ENCODE measurements at regions not wholly inside any gene's neighbourhood (a gene's known extent, or its start where the extent isn't known, plus 50 kb on each side); places are given as distances from the start of the nearest gene placed in this dataset.
A peak's percentile ranks its signal among the peaks of the same experiment; 100 is the strongest.

- no peak overlapping the region for H3K27ac ChIP-seq (ENCODE audit: insufficient read depth, low read length, poor library complexity, severe bottlenecking)
- no peak for ATAC-seq (ENCODE audit: low read depth in 2 of 2)
These were observed 135.2 kb upstream of the AFF2 start for GRCh38 chrX:148365233-148365632.

GRCh38 chrX:148371291-148371690, 129.1 kb upstream of the AFF2 start:
- Mint-ChIP-seq H3K4me3 (no peak overlapping the region), H3K27me3 (no peaks in the 10 kb centered on the region), H3K9me3 (peaks cover 0 to 6% (median 2%) of the 10 kb centered on the region in 7 donors), H3K27ac (no peak overlapping the region), H3K4me1 (no peaks in the 10 kb centered on the region), H3K36me3 (no peaks in the 10 kb centered on the region)
- Histone ChIP-seq H3K9me3 (ENCODE audit: control insufficient read depth in 2 of 2, low read length in 2 of 2) (no peaks in the 10 kb centered on the region), H3K4me1 (ENCODE audit: control insufficient read depth, insufficient read depth, low read length, poor library complexity, severe bottlenecking) (no peaks in the 10 kb centered on the region), H3K4me3 (ENCODE audit: low read depth, low read length) (no peak overlapping the region), H3K27ac (ENCODE audit: insufficient read depth, low read length, poor library complexity, severe bottlenecking) (no peak overlapping the region), H3K36me3 (ENCODE audit: control insufficient read depth, insufficient read depth, low read length) (no peaks in the 10 kb centered on the region), H3K27me3 (ENCODE audit: control insufficient read depth, insufficient read depth, low read length) (no peaks in the 10 kb centered on the region)
- DNase-seq (no peak), ATAC-seq (ENCODE audit: low read depth in 2 of 2) (no peak)

More at GRCh38 chrX:148365233-148365632, 135.2 kb upstream of the AFF2 start:
- H3K4me3 ChIP-seq (ENCODE audit: low read depth, low read length) = no peak overlapping the region
- Mint-ChIP-seq H3K27ac (no peak overlapping the region), H3K27me3 (no peaks in the 10 kb centered on the region), H3K4me1 (no peaks in the 10 kb centered on the region), H3K36me3 (no peaks in the 10 kb centered on the region), H3K4me3 (no peak overlapping the region), H3K9me3 (no peaks in the 10 kb centered on the region)
- H3K36me3 ChIP-seq (ENCODE audit: control insufficient read depth, insufficient read depth, low read length) = no peaks in the 10 kb centered on the region
- DNase-seq = no peak
- no peaks in the 10 kb centered on the region for H3K4me1 ChIP-seq (ENCODE audit: control insufficient read depth, insufficient read depth, low read length, poor library complexity, severe bottlenecking)
- no peaks in the 10 kb centered on the region for H3K9me3 ChIP-seq (ENCODE audit: control insufficient read depth in 2 of 2, low read length in 2 of 2)
- H3K27me3 ChIP-seq (ENCODE audit: control insufficient read depth, insufficient read depth, low read length) = no peaks in the 10 kb centered on the region

GRCh38 chrX:148372925-148373324, 127.5 kb upstream of the AFF2 start:
- no peaks in the 10 kb centered on the region for H3K4me1 ChIP-seq (ENCODE audit: control insufficient read depth, insufficient read depth, low read length, poor library complexity, severe bottlenecking)
- H3K27ac ChIP-seq (ENCODE audit: insufficient read depth, low read length, poor library complexity, severe bottlenecking) = no peak overlapping the region
- H3K4me3 ChIP-seq (ENCODE audit: low read depth, low read length) = no peak overlapping the region
- Mint-ChIP-seq H3K9me3 (peaks cover 0 to 6% (median 3%) of the 10 kb centered on the region in 7 donors), H3K36me3 (no peaks in the 10 kb centered on the region), H3K4me3 (peak overlapping the region in 1 of 4 donors; percentile 69), H3K27ac (no peak overlapping the region), H3K27me3 (no peaks in the 10 kb centered on the region), H3K4me1 (no peaks in the 10 kb centered on the region)
- H3K27me3 ChIP-seq (ENCODE audit: control insufficient read depth, insufficient read depth, low read length) = no peaks in the 10 kb centered on the region
- ATAC-seq (ENCODE audit: low read depth in 2 of 2) (no peak), DNase-seq (no peak)
- H3K9me3 ChIP-seq (ENCODE audit: control insufficient read depth in 2 of 2, low read length in 2 of 2) = no peaks in the 10 kb centered on the region
- no peaks in the 10 kb centered on the region for H3K36me3 ChIP-seq (ENCODE audit: control insufficient read depth, insufficient read depth, low read length)

- Histone ChIP-seq H3K9me3 (ENCODE audit: control insufficient read depth in 2 of 2, low read length in 2 of 2) (no peaks in the 10 kb centered on the region), H3K27me3 (ENCODE audit: control insufficient read depth, insufficient read depth, low read length) (no peaks in the 10 kb centered on the region), H3K36me3 (ENCODE audit: control insufficient read depth, insufficient read depth, low read length) (no peaks in the 10 kb centered on the region), H3K4me1 (ENCODE audit: control insufficient read depth, insufficient read depth, low read length, poor library complexity, severe bottlenecking) (peaks cover 14% of the 10 kb centered on the region), H3K4me3 (ENCODE audit: low read depth, low read length) (no peak overlapping the region), H3K27ac (ENCODE audit: insufficient read depth, low read length, poor library complexity, severe bottlenecking) (no peak overlapping the region)
- Mint-ChIP-seq H3K4me3 (peak overlapping the region in 1 of 4 donors; percentile 1), H3K9me3 (peaks cover 0 to 6% (median 3%) of the 10 kb centered on the region in 7 donors), H3K36me3 (no peaks in the 10 kb centered on the region), H3K27ac (no peak overlapping the region), H3K4me1 (peaks cover 2 to 19% (median 9%) of the 10 kb centered on the region in 4 donors), H3K27me3 (no peaks in the 10 kb centered on the region)
- ATAC-seq (ENCODE audit: low read depth in 2 of 2) (no peak), DNase-seq (no peak)
These were observed 124.1 kb upstream of the AFF2 start for GRCh38 chrX:148376342-148376741.

GRCh38 chrX:148380107-148380506, 120.3 kb upstream of the AFF2 start:
- H3K27me3 Mint-ChIP-seq = no peaks in the 10 kb centered on the region

GRCh38 chrX:148380650-148381561, 119.5 kb upstream of the AFF2 start:
- no peaks in the 10 kb centered on the region for H3K36me3 Mint-ChIP-seq
- Histone ChIP-seq H3K9me3 (ENCODE audit: control insufficient read depth in 2 of 2, low read length in 2 of 2) (no peaks in the 10 kb centered on the region), H3K4me3 (ENCODE audit: low read depth, low read length) (peak overlapping the region; percentile 87), H3K27ac (ENCODE audit: insufficient read depth, low read length, poor library complexity, severe bottlenecking) (peak overlapping the region; percentile 72), H3K4me1 (ENCODE audit: control insufficient read depth, insufficient read depth, low read length, poor library complexity, severe bottlenecking) (peaks cover 19% of the 10 kb centered on the region), H3K36me3 (ENCODE audit: control insufficient read depth, insufficient read depth, low read length) (no peaks in the 10 kb centered on the region), H3K27me3 (ENCODE audit: control insufficient read depth, insufficient read depth, low read length) (no peaks in the 10 kb centered on the region)
- H3K4me3 Mint-ChIP-seq = peak overlapping the region; percentile 57 to 91 (median 89)
- peaks cover 6 to 33% (median 12%) of the 10 kb centered on the region in 4 donors for H3K4me1 Mint-ChIP-seq
- H3K27me3 Mint-ChIP-seq = no peaks in the 10 kb centered on the region
- DNase-seq (peak in 2 of 3 donors; percentile 30 to 81), ATAC-seq (ENCODE audit: low read depth in 2 of 2) (peak; percentile 84 to 89)
- H3K27ac Mint-ChIP-seq = peak overlapping the region; percentile 92 to 94 (median 93)
- peaks cover 0 to 4% (median 0%) of the 10 kb centered on the region in 7 donors for H3K9me3 Mint-ChIP-seq

More at GRCh38 chrX:148380107-148380506, 120.3 kb upstream of the AFF2 start:
- peaks cover 0 to 6% (median 3%) of the 10 kb centered on the region in 7 donors for H3K9me3 Mint-ChIP-seq
- ATAC-seq (ENCODE audit: low read depth in 2 of 2) (no peak), DNase-seq (no peak)
- Histone ChIP-seq H3K27me3 (ENCODE audit: control insufficient read depth, insufficient read depth, low read length) (no peaks in the 10 kb centered on the region), H3K9me3 (ENCODE audit: control insufficient read depth in 2 of 2, low read length in 2 of 2) (no peaks in the 10 kb centered on the region), H3K36me3 (ENCODE audit: control insufficient read depth, insufficient read depth, low read length) (no peaks in the 10 kb centered on the region), H3K27ac (ENCODE audit: insufficient read depth, low read length, poor library complexity, severe bottlenecking) (peak overlapping the region; percentile 33), H3K4me1 (ENCODE audit: control insufficient read depth, insufficient read depth, low read length, poor library complexity, severe bottlenecking) (peaks cover 19% of the 10 kb centered on the region), H3K4me3 (ENCODE audit: low read depth, low read length) (peak overlapping the region; percentile 87)
- peaks cover 6 to 33% (median 12%) of the 10 kb centered on the region in 4 donors for H3K4me1 Mint-ChIP-seq
- H3K36me3 Mint-ChIP-seq = no peaks in the 10 kb centered on the region
- H3K4me3 Mint-ChIP-seq = peak overlapping the region in 3 of 4 donors; percentile 57 to 91 (median 88)
- H3K27ac Mint-ChIP-seq = peak overlapping the region; percentile 92 to 96 (median 93)

- peak overlapping the region; percentile 92 to 94 (median 93) for H3K27ac Mint-ChIP-seq
- ATAC-seq (ENCODE audit: low read depth in 2 of 2) (peak in 1 of 2 donors; percentile 50), DNase-seq (peak in 1 of 3 donors; percentile 58)
- no peaks in the 10 kb centered on the region for H3K36me3 Mint-ChIP-seq
- no peaks in the 10 kb centered on the region for H3K27me3 Mint-ChIP-seq
- H3K4me1 Mint-ChIP-seq = peaks cover 6 to 33% (median 12%) of the 10 kb centered on the region in 4 donors
- Histone ChIP-seq H3K36me3 (ENCODE audit: control insufficient read depth, insufficient read depth, low read length) (no peaks in the 10 kb centered on the region), H3K4me1 (ENCODE audit: control insufficient read depth, insufficient read depth, low read length, poor library complexity, severe bottlenecking) (peaks cover 19% of the 10 kb centered on the region), H3K27me3 (ENCODE audit: control insufficient read depth, insufficient read depth, low read length) (no peaks in the 10 kb centered on the region), H3K9me3 (ENCODE audit: control insufficient read depth in 2 of 2, low read length in 2 of 2) (no peaks in the 10 kb centered on the region), H3K27ac (ENCODE audit: insufficient read depth, low read length, poor library complexity, severe bottlenecking) (peak overlapping the region; percentile 72), H3K4me3 (ENCODE audit: low read depth, low read length) (peak overlapping the region; percentile 87)
- no peaks in the 10 kb centered on the region for H3K9me3 Mint-ChIP-seq
- peak overlapping the region; percentile 57 to 91 (median 89) for H3K4me3 Mint-ChIP-seq
These were observed 118.8 kb upstream of the AFF2 start for GRCh38 chrX:148381603-148382002.

All from CD4-positive, CD25-positive, alpha-beta regulatory T cell (primary cell).